T-helper 2 cell treated with Interferon-gamma antibody and Interleukin-4, amounts not matched to agents 100 ng/mL and 5 ng/mL, for 36 hours (primary cell): ENCODE measurements at regions not wholly inside any gene's neighbourhood (a gene's known extent, or its start where the extent isn't known, plus 50 kb on each side); places are given as distances from the start of the nearest gene placed in this dataset.

Experiments
- intact Hi-C: fragments of 100-400 bp; cut with micrococcal nuclease; formaldehyde crosslinking; loops from one replicate; pipeline ENCODE4 v1.15.1; 2023

- intact Hi-C loops, result no loop called here
Observed at GRCh38 chr16:65306300-65306699, 184.4 kb upstream of the CDH11 start.

GRCh38 chr16:65305266-65305959, 183.6 kb upstream of the CDH11 start:
- intact Hi-C loops, result no loop called here

GRCh38 chr16:65301029-65301428, 179.2 kb upstream of the CDH11 start:
- intact Hi-C loops, result no loop called here

GRCh38 chr16:65297453-65297852, 175.6 kb upstream of the CDH11 start:
- intact Hi-C loops, result no loop called here

GRCh38 chr16:65295527-65295926, 173.7 kb upstream of the CDH11 start:
- intact Hi-C loops, result no loop called here

- intact Hi-C loops, result no loop called here
Observed at GRCh38 chr16:65294708-65295107, 172.8 kb upstream of the CDH11 start.

- intact Hi-C loops, result no loop called here
Observed at GRCh38 chr16:65294165-65294564, 172.3 kb upstream of the CDH11 start.

- intact Hi-C loops, result no loop called here
Observed at GRCh38 chr16:65289022-65289421, 167.2 kb upstream of the CDH11 start.

GRCh38 chr16:65287307-65287706, 165.4 kb upstream of the CDH11 start:
- intact Hi-C loops, result no loop called here

- intact Hi-C loops, result no loop called here
Observed at GRCh38 chr16:65285128-65286048, 163.5 kb upstream of the CDH11 start.

- intact Hi-C loops, result no loop called here
Observed at GRCh38 chr16:65284626-65285025, 162.8 kb upstream of the CDH11 start.

- intact Hi-C loops, result no loop called here
Observed at GRCh38 chr16:65283181-65283651, 161.4 kb upstream of the CDH11 start.

GRCh38 chr16:65281586-65281985, 159.7 kb upstream of the CDH11 start:
- intact Hi-C loops, result no loop called here

GRCh38 chr16:65280845-65281512, 159.1 kb upstream of the CDH11 start:
- intact Hi-C loops, result no loop called here

GRCh38 chr16:65279576-65279975, 157.7 kb upstream of the CDH11 start:
- intact Hi-C loops, result no loop called here

GRCh38 chr16:65278874-65279273, 157.0 kb upstream of the CDH11 start:
- intact Hi-C loops, result no loop called here

- intact Hi-C loops, result no loop called here
Observed at GRCh38 chr16:65274566-65274965, 152.7 kb upstream of the CDH11 start.

- intact Hi-C loops, result no loop called here
Observed at GRCh38 chr16:65272699-65273414, 151.0 kb upstream of the CDH11 start.

GRCh38 chr16:65271996-65272395, 150.1 kb upstream of the CDH11 start:
- intact Hi-C loops, result no loop called here

GRCh38 chr16:65268331-65268730, 146.5 kb upstream of the CDH11 start:
- intact Hi-C loops, result no loop called here

- intact Hi-C loops, result no loop called here
Observed at GRCh38 chr16:65263896-65264295, 142.0 kb upstream of the CDH11 start.
